Naive thymus-derived CD4-positive, alpha-beta T cell (primary cell): ENCODE measurements at regions not wholly inside any gene's neighbourhood (a gene's known extent, or its start where the extent isn't known, plus 50 kb on each side); places are given as distances from the start of the nearest gene placed in this dataset.

ENCODE experiments used
- ATAC-seq: fragments of 150-1000 bp; cut with Tn5 transposase; 2 replicates; pipeline ENCODE4 v1.10.0; 2021; ENCODE audit warnings: mild to moderate bottlenecking, moderate library complexity
- CTCF ChIA-PET: fragments of 350-600 bp; sonication (Branson Sonifier 250); formaldehyde crosslinking; loops from one replicate; lab custom pipeline; 2021; ENCODE audit warnings: antibody characterized with exemption; lab: Charles Lee
- POLR2A ChIA-PET: fragments of 350-600 bp; sonication (Branson Sonifier 250); formaldehyde crosslinking; loops from one replicate; lab custom pipeline; 2021; ENCODE audit warnings: antibody characterized with exemption, inconsistent platforms; lab: Charles Lee
- DNase-seq, 9 donors: peaks; one replicate each; pipeline versions ENCODE4 v3.0.0 to v3.0.0-alpha.2; 2020 to 2022; ENCODE audit warnings: mixed read lengths in 1 of 9
- H3K27ac ChIP-seq: one replicate; pipeline ENCODE4 v1.7.0; 2013; ENCODE audit warnings: mild to moderate bottlenecking, low read depth, low read length, moderate library complexity
- H3K27me3 ChIP-seq, 2 donors: one replicate each; pipeline ENCODE4 v1.7.0; 2013; ENCODE audit warnings: low read length in 2 of 2, mild to moderate bottlenecking in 2 of 2, moderate library complexity in 2 of 2; ENCODE audit not compliant: control insufficient read depth in 2 of 2, insufficient read depth in 2 of 2
- H3K36me3 ChIP-seq, 3 experiments: 1 replicate in 2 of 3; 2 replicates in 1 of 3; pipeline ENCODE4 v1.7.0; 2013; ENCODE audit warnings: low read length in 3 of 3, mild to moderate bottlenecking in 3 of 3, moderate library complexity in 1 of 3; ENCODE audit not compliant: insufficient read depth in 3 of 3, control insufficient read depth in 2 of 3
- H3K4me1 ChIP-seq, 2 donors: one replicate each; pipeline ENCODE4 v1.7.0; 2013; ENCODE audit warnings: low read length in 2 of 2, mild to moderate bottlenecking in 2 of 2, moderate library complexity in 1 of 2; ENCODE audit not compliant: control insufficient read depth in 2 of 2, insufficient read depth in 2 of 2
- H3K4me3 ChIP-seq: 2 replicates; pipeline ENCODE4 v1.7.0; 2013; ENCODE audit warnings: mild to moderate bottlenecking, low read length
- H3K9me3 ChIP-seq, 3 experiments: 1 replicate in 2 of 3; 2 replicates in 1 of 3; pipeline ENCODE4 v1.7.0; 2013; ENCODE audit warnings: low read length in 3 of 3; ENCODE audit not compliant: control insufficient read depth in 2 of 3
- H3K27ac Mint-ChIP-seq, 9 donors: one replicate each; pipeline ENCODE4 v1.8.0; 2020 to 2022; ENCODE audit warnings: mixed read lengths in 9 of 9, mild to moderate bottlenecking in 8 of 9, moderate library complexity in 5 of 9, inconsistent platforms in 2 of 9
- H3K27me3 Mint-ChIP-seq, 5 donors: one replicate each; pipeline ENCODE4 v1.8.0; 2021 to 2022; ENCODE audit warnings: mixed read lengths in 5 of 5, mild to moderate bottlenecking in 1 of 5
- H3K36me3 Mint-ChIP-seq, 5 donors: one replicate each; pipeline ENCODE4 v1.8.0; 2020 to 2022; ENCODE audit warnings: mixed read lengths in 5 of 5, mild to moderate bottlenecking in 3 of 5, inconsistent platforms in 1 of 5
- H3K4me1 Mint-ChIP-seq, 7 donors: one replicate each; pipeline ENCODE4 v1.8.0; 2020 to 2022; ENCODE audit warnings: mixed read lengths in 7 of 7, mild to moderate bottlenecking in 3 of 7, inconsistent platforms in 1 of 7
- H3K4me3 Mint-ChIP-seq, 10 donors: one replicate each; pipeline ENCODE4 v1.8.0; 2020 to 2022; ENCODE audit warnings: mild to moderate bottlenecking in 10 of 10, mixed read lengths in 10 of 10, moderate library complexity in 6 of 10, inconsistent platforms in 2 of 10
- H3K9me3 Mint-ChIP-seq, 11 donors: one replicate each; pipeline ENCODE4 v1.8.0; 2020 to 2022; ENCODE audit warnings: mixed read lengths in 11 of 11, mild to moderate bottlenecking in 4 of 11, inconsistent platforms in 1 of 11, moderate library complexity in 1 of 11
- intact Hi-C, 2 donors: fragments of 100-400 bp; cut with micrococcal nuclease; formaldehyde crosslinking; loops; one replicate each; pipeline ENCODE4 v1.15.1; 2023

- no peak overlapping the region for H3K4me3 ChIP-seq
- DNase-seq (no peak), ATAC-seq (no peak)
- H3K27ac ChIP-seq = no peak overlapping the region
- H3K36me3 Mint-ChIP-seq = peaks cover 0 to 4% (median 0%) of the 10 kb centered on the region in 5 donors
- H3K27me3 ChIP-seq = no peaks in the 10 kb centered on the region
- peaks cover 0 to 2% (median 0%) of the 10 kb centered on the region in 7 donors for H3K4me1 Mint-ChIP-seq
- H3K27me3 Mint-ChIP-seq = no peaks in the 10 kb centered on the region
- intact Hi-C loops = no loop called here
- H3K4me3 Mint-ChIP-seq = no peak overlapping the region
- peaks cover 0 to 2% (median 0%) of the 10 kb centered on the region in 11 donors for H3K9me3 Mint-ChIP-seq
- POLR2A ChIA-PET = no interaction called here
- H3K27ac Mint-ChIP-seq = no peak overlapping the region
- no peaks in the 10 kb centered on the region for H3K4me1 ChIP-seq
- H3K36me3 ChIP-seq = no peaks in the 10 kb centered on the region
- CTCF ChIA-PET = no interaction called here
- H3K9me3 ChIP-seq = no peaks in the 10 kb centered on the region
Observed at GRCh38 chr2:217725409-217725808, 277.4 kb downstream of the TNS1 start.

GRCh38 chr2:217724471-217724870 is 278.3 kb downstream of the TNS1 start:
- Mint-ChIP-seq H3K9me3 (peaks cover 0 to 2% (median 0%) of the 10 kb centered on the region in 11 donors), H3K27me3 (no peaks in the 10 kb centered on the region), H3K4me3 (no peak overlapping the region), H3K36me3 (peaks cover 0 to 4% (median 0%) of the 10 kb centered on the region in 5 donors), H3K4me1 (peaks cover 0 to 2% (median 0%) of the 10 kb centered on the region in 7 donors), H3K27ac (no peak overlapping the region)
- POLR2A ChIA-PET = no interaction called here
- no peak overlapping the region for H3K4me3 ChIP-seq
- H3K9me3 ChIP-seq = no peaks in the 10 kb centered on the region
- no peak overlapping the region for H3K27ac ChIP-seq
- CTCF ChIA-PET = interaction anchor here (2.1 kb wide), 1 partner anchor 12 kb away, joined by 4 read pairs; no protein-coding TSS in a partner anchor
- intact Hi-C loops = no loop called here
- ATAC-seq (no peak), DNase-seq (no peak)
- no peaks in the 10 kb centered on the region for H3K4me1 ChIP-seq
- no peaks in the 10 kb centered on the region for H3K27me3 ChIP-seq
- no peaks in the 10 kb centered on the region for H3K36me3 ChIP-seq

GRCh38 chr2:217723981-217724380 is 278.8 kb downstream of the TNS1 start:
- Histone ChIP-seq H3K9me3 (no peaks in the 10 kb centered on the region), H3K4me3 (no peak overlapping the region), H3K36me3 (no peaks in the 10 kb centered on the region), H3K27me3 (no peaks in the 10 kb centered on the region), H3K27ac (no peak overlapping the region), H3K4me1 (no peaks in the 10 kb centered on the region)
- DNase-seq (no peak), ATAC-seq (no peak)
- H3K36me3 Mint-ChIP-seq = peaks cover 0 to 4% (median 0%) of the 10 kb centered on the region in 5 donors
- ChIA-PET POLR2A (no interaction called here), CTCF (interaction anchor here (0.6 to 2.1 kb wide), 2 partner anchors 11 to 1509 kb away, joined by 4 to 7 read pairs; no protein-coding TSS in a partner anchor)
- H3K9me3 Mint-ChIP-seq = peaks cover 0 to 2% (median 0%) of the 10 kb centered on the region in 11 donors
- no peak overlapping the region for H3K4me3 Mint-ChIP-seq
- H3K27me3 Mint-ChIP-seq = peaks cover 0 to 3% (median 0%) of the 10 kb centered on the region in 5 donors
- H3K4me1 Mint-ChIP-seq = peaks cover 0 to 2% (median 0%) of the 10 kb centered on the region in 7 donors
- intact Hi-C loops = no loop called here
- no peak overlapping the region for H3K27ac Mint-ChIP-seq

GRCh38 chr2:217722883-217723472 is 279.8 kb downstream of the TNS1 start:
- H3K36me3 Mint-ChIP-seq = peaks cover 0 to 4% (median 0%) of the 10 kb centered on the region in 5 donors
- H3K27ac ChIP-seq = no peak overlapping the region
- no peaks in the 10 kb centered on the region for H3K27me3 ChIP-seq
- intact Hi-C loops = no loop called here
- no peak overlapping the region for H3K27ac Mint-ChIP-seq
- no peaks in the 10 kb centered on the region for H3K36me3 ChIP-seq
- H3K4me1 Mint-ChIP-seq = peaks cover 0 to 2% (median 0%) of the 10 kb centered on the region in 7 donors
- DNase-seq (no peak), ATAC-seq (no peak)
- H3K4me1 ChIP-seq = no peaks in the 10 kb centered on the region
- POLR2A ChIA-PET = no interaction called here
- no peak overlapping the region for H3K4me3 Mint-ChIP-seq
- CTCF ChIA-PET = interaction anchor here (0.6 to 2.1 kb wide), 4 partner anchors 10 to 1508 kb away, joined by 4 to 7 read pairs (median 4); no protein-coding TSS in a partner anchor
- H3K4me3 ChIP-seq = no peak overlapping the region
- peaks cover 0 to 4% (median 0%) of the 10 kb centered on the region in 5 donors for H3K27me3 Mint-ChIP-seq
- no peaks in the 10 kb centered on the region for H3K9me3 ChIP-seq
- H3K9me3 Mint-ChIP-seq = peaks cover 0 to 2% (median 0%) of the 10 kb centered on the region in 11 donors

- peaks cover 0 to 7% (median 4%) of the 10 kb centered on the region in 5 donors for H3K27me3 Mint-ChIP-seq
- no peaks in the 10 kb centered on the region for H3K27me3 ChIP-seq
- H3K4me1 Mint-ChIP-seq = peaks cover 0 to 13% (median 5%) of the 10 kb centered on the region in 7 donors
- CTCF ChIA-PET = no interaction called here
- H3K4me1 ChIP-seq = peaks cover 0 to 3% of the 10 kb centered on the region in 2 donors
- no peak for ATAC-seq
- H3K27ac ChIP-seq = no peak overlapping the region
- H3K27ac Mint-ChIP-seq = no peak overlapping the region
- H3K9me3 ChIP-seq = no peaks in the 10 kb centered on the region
- POLR2A ChIA-PET = no interaction called here
- no peaks in the 10 kb centered on the region for H3K9me3 Mint-ChIP-seq
- H3K4me3 ChIP-seq = no peak overlapping the region
- no peak for DNase-seq
- no peaks in the 10 kb centered on the region for H3K36me3 Mint-ChIP-seq
- H3K36me3 ChIP-seq = no peaks in the 10 kb centered on the region
- no peak overlapping the region for H3K4me3 Mint-ChIP-seq
- intact Hi-C loops = no loop called here
Observed at GRCh38 chr2:217717646-217718045, 285.1 kb downstream of the TNS1 start.

- Mint-ChIP-seq H3K27ac (no peak overlapping the region), H3K4me1 (peaks cover 0 to 13% (median 5%) of the 10 kb centered on the region in 7 donors), H3K36me3 (no peaks in the 10 kb centered on the region), H3K9me3 (no peaks in the 10 kb centered on the region), H3K4me3 (no peak overlapping the region), H3K27me3 (peaks cover 0 to 7% (median 4%) of the 10 kb centered on the region in 5 donors)
- intact Hi-C loops = no loop called here
- no peak overlapping the region for H3K27ac ChIP-seq
- no peak for DNase-seq
- no peaks in the 10 kb centered on the region for H3K9me3 ChIP-seq
- ChIA-PET CTCF (interaction anchor here (0.6 to 4.4 kb wide), 3 partner anchors 65 to 1032 kb away, joined by 4 to 27 read pairs (median 4); no protein-coding TSS in a partner anchor), POLR2A (no interaction called here)
- H3K27me3 ChIP-seq = no peaks in the 10 kb centered on the region
- H3K4me3 ChIP-seq = no peak overlapping the region
- no peak for ATAC-seq
- peaks cover 0 to 3% of the 10 kb centered on the region in 2 donors for H3K4me1 ChIP-seq
- H3K36me3 ChIP-seq = no peaks in the 10 kb centered on the region
Observed at GRCh38 chr2:217715484-217715883, 287.3 kb downstream of the TNS1 start.
